NCI-H128 (cell line): ENCODE measurements at regions not wholly inside any gene's neighbourhood (a gene's known extent, or its start where the extent isn't known, plus 50 kb on each side); places are given as distances from the start of the nearest gene placed in this dataset.
"Not testable (repeated sequence)": the region's sequence is repeated elsewhere in the genome, so short reads cannot be mapped to it uniquely, and the experiment has no call there.

Source experiments
- DNase-seq: peaks from one replicate; lab custom pipeline; 2025; ENCODE audit not compliant: unreplicated experiment; lab: John Stamatoyannopoulos, UW

DNA sequence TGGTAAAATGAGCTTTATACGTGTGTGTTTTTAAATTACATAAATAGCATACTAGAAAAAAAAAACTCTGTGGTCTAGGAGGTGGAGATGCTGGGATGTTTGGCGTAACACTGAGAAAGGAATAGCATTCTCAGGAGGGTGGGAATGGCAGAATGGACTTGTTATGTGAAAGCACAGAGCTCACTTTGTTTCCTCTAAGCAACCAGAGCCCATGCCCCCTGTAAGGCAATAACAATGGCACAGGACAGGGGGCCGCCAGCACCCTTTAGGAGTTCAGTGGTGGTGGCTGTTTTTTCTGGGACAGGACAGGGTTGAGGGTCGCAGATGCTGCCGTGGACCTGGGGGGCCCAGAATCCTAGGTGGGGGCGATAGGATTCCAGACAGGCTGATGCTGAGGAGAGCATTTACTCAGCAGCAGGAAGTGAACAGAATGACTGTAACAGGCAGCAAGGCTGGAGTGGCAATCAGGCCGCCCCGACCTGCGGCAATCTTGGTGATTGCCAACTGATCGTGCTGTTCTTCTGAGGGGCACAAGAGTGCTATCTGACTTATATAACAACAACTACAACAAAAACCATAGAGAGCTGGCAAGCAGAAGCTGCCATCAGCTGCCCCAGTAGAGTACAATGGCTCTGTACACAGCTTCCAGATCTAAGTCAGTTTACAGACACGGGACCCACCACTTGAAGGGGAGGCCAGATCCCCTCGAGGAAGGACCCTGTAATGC lies 160.4 kb downstream of the UACA start:
- no peak for DNase-seq

DNA sequence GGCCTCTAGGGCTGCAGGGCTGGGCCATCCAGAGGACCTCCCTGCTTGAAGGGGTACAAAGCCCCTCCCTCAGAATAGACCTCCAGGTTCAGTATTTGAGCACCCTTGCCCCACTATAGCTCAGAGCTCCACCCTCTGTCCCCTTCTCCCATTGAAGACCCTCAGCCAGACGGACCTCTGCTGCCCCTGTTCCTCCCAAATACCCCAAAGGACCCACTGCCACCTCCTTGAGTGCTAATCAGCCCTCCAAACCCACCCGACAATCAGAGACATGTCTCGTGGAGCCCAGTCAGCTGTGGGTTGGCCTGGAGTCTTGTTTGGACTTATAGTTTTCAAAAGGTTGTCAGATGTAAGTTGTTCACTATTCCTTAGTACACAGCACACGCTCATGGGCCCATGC lies 161.1 kb downstream of the UACA start:
- DNase-seq: no peak

DNA sequence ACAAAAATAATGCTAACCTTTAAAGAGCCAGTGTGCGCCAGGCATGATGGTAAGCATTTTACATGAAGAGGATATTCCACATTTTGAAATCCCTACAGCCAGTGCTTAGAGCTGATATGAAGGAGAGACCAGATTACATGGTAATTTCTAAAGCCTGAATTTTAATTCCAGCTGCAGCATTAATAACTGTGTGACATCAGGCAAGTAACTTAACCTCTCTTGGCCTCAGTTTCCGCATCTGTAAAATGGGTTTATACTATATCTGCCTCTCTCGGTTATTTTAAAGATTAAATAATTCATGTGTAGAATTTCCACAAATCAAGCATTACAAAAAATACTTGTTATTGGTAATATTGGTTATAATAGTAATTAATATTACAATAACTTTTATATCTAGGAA lies 165.4 kb downstream of the UACA start:
- no peak for DNase-seq

DNA sequence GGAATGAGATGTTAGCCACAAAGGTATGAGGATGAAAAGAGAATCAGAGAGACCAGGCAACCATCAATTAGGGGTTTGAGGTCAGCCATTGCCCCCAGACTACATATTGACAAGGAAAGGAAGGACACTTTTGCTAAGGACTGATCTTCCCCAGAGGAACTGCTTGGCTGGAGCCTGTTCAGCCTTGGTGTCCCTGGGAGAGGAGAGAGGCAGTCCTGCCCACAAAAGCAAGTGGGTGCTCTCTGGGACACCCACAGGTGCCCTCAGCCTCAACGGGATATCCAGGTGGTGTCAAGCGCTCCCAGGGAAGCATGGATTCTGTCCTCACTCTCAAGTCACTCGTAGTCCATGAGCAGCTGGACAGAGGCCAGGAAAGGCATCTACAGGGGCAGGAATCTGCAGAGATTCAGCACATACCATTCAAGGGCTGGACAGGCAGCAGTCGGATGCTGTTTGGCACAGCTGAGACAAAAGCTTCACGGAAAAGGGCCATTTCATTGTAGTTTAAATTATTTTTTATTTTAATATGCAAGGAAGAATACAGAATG lies 166.2 kb downstream of the UACA start:
- no peak for DNase-seq

DNA sequence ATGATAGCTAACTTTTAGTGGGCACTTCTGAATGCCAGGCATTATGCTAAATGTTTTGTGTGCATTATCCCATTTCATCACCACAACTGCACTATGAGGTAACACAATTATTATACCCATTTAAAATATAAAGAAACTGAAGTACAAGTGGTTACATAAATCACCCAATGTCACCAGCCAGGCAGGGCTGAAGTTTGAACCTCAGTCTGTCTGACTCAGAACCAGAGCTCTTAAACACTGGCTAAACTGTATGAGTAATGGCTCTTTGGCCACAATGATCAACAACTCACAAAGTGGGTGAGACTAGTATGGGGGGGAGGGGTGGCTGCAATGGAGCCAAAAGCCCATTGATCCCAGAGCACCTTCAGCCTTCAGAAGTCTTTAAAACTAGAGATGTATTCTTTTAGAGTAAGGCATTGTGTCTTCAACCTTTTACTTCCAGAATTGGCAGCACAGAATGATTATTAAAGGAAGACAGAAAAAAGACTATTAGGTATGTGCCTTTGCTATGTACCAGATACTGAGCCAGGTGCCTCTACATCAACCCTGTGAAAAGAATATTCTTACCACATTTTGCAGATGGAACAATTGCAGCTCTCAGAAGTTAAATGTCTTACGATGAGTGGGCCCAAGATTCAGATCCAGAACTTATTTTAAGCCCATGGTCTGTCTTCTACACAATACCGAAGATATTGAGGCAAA lies 166.9 kb downstream of the UACA start:
- DNase-seq: no peak

DNA sequence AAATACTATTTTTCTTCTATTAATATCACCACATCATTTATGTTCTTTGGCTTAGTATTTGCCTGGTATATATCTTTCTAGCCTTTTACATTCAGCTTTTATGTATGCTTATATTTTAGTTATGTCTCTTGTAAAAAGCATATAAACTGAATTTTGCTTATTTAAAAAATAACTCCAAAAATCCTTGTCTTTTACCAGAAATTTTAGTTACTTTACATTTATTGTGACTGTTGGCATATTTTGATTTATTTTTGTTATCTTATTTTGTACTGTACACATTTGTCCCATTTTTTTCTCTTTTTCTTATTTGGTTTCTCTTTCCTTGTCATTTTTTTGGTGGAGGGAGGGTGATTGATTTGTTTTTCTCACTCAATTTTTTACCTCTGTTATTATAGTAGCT lies 169.6 kb downstream of the UACA start:
- no peak for DNase-seq

DNA sequence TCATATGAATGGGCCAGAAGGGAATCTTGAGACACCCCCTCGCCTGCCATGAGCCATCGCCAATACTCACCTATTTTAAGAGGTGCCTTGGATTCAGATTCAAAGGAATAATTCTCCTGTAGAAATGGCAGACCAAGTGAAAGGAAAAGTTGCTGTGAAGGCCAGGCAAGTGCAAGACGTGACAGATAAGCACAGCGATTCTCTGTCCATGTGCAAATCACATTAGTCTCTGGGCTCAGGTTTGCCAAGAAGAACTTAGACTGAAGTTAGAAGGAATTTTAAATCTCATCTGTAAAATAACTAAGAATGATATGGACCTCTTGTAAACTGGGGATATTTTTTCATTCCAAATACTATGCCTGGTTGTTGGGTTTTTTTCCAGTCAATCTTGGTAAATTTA lies 173.6 kb downstream of the UACA start:
- DNase-seq: no peak

DNA sequence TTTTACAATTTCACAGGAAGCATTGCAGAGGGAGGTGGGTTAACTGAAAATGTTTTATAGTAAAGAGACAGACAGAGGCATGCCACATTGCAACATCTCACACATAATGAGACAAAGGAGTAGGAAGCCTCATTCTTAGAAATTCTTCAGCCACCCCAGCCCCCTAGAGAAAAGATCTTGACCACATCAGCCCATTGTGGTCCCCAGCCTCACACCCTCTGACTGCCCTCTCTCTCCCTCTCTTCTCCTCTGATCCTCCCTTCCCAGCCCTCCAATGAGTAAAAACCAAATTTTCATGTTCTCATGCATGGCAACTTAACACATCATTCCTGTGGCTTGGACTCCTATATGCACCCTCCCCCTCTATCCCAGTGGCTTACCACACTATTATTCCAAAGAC lies 174.1 kb downstream of the UACA start:
- no peak for DNase-seq

DNA sequence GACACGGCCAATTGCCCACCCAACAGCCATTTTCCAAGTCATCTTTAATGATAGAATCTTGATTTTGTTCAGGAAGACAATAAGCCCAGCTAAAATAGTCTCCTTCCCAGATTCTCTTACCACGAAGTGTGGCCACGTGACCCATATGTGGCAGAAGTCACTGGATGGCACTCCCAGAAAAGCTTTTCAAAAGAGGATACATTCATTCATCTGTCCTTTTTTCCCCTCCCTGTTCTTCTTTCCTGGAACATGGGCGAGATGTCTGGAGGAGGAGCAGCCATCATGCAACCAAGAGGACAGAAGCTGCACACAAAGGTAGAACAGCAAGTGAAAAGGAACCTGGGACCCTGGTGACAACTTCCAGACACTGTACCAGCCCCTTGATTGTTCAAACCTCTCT lies 174.7 kb downstream of the UACA start:
- DNase-seq: no peak

DNA sequence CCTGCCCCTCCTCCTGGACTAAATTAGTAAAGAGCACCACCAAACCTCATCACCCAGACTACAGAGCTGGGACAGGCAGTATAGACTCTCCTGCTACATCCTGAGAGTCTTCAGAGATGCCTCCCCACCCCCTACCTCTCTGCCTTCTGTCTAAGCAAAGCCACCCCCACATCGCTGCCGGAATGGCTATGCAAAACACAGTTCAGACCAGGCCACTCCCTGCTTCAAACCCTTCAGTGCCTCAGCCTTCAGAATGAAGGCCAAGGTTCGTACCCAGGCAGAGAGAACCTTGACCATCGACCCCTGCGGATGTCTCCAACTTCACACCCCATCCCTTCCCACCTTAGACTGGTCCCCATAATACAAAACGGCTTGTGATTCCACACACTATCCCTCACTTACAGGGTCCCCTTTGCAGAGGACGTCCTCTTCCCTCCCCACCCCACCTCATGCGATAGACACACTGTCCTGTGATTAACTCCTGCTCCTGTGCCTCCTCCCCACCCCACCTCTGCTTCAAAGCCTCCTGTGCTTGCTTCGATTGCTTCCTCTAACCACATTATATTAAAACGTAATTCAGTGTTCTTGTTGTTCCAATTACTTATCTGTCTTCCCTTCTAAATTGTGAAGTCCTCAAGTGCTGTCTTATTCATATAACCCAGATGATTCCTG lies 175.3 kb downstream of the UACA start:
- no peak for DNase-seq

DNA sequence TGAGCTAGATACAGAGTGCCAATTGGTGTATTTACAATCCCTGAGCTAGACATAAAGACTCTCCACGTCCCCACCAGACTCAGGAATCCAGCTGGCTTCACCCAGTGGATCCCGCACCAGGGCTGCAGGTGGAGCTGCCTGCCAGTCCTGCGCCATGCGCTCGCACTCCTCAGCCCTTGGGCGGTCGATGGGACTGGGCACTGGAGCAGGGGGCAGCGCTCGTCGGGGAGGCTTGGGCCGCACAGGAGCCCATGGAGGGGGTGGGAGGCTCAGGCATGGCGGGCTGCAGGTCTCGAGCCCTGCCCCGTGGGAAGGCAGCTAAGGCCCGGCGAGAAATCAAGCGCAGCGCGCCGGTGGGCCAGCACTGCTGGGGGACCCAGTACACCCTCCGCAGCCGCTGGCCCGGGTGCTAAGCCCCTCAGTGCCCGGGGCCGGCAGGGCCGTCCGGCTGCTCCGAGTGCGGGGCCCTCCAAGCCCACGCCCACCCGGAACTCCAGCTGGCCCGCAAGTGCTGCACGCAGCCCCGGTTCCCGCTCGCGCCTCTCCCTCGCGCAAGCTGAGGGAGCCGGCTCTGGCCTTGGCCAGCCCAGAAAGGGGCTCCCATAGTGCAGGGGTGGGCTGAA lies 176.2 kb downstream of the UACA start:
- DNase-seq: not testable (repeated sequence)

DNA sequence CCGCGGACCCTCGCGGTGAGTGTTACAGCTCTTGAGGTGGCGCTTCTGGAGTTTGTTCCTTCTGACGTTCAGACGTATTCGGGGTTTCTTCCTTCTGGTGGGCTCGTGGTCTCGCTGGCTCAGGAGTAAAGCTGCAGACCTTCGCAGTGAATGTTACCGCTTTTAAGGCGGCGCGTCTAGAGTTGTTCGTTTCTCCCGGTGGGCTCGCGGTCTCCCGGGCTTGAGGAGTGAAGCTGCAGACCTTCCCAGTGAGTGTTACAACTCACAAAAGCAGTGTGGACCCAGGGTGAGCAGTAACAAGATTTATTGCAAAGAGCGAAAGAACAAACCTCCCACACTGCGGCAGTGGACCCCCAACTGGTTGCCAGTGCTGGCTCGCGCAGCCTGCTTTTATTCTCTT lies 177.1 kb downstream of the UACA start:
- no peak for DNase-seq

DNA sequence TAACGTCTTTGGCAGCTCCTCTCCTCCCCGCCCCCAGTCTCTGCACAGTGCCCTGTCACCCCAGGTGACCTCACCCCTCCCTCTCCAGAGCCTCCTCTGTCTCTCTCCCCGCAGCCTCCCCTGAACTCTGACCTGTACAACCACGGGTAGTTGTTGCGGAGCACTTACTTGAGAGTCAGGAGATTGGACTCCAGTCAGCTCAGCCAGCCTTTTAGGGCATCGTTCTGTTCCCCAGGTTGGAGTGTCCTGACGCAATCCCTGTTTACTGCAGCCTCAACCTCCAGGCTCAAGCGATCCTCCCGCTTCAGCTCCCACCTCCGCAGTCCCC lies 177.7 kb downstream of the UACA start:
- DNase-seq: no peak

DNA sequence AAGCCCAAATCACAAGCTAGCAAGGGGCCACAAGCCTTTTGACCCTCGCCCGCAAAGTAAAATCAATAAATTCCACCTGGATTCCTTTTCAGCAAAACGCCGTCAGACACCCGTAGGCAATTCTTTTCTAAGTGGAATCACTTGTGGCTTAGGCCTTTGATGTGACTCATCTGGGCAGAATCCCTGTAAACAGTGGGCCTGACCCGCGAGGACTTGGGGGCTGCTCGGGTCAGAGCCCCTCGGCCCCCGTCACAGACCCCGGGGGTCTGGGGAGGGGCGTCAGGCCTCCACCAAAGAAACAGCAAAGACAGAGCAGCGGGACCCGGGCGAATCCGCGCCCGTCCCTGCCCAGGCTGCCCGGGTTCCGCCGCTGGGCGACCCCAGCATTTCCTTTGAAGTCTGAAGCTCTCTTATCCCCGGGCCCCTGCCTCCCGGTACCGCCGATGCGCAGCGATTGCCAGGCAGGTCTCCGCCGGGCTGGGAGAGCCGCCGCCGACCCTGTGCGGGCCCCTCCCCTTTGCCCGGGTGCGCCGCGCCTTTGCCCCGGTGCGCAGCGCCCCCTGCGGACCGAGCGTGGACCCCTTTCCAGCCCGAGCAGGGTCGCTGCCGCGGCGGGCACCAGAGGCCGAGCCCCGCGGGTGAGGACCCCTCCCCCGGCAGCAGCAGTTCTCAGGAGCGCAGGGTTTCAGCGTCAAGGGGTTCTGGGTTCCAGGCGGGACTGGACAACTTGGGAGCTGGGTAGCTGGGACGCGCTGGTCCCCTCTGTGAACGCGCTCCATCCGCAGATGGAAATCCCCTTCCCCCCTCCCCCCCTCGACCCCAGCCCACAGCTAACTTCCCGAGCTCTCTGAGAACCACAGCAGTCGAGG lies 178.3 kb downstream of the UACA start:
- no peak for DNase-seq

DNA sequence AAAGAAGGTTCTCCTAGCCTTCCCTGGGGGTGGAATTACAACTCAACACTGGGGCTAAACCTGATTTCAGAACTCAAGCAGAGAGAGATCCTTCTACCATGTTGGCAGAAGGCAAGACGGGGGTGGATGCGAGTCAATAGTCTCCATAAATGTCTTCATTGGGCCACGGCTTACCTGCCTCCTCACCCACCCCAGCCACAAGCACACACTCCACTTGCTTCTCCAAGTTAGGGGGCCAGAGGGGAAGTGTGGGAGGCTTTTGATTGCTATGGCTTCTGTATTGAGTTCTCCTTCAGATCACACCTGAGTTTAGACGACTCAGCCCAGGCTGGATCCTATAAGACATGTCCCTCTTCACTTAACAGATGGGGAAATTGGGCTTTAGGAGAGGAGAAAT lies 178.9 kb downstream of the UACA start:
- no peak for DNase-seq

DNA sequence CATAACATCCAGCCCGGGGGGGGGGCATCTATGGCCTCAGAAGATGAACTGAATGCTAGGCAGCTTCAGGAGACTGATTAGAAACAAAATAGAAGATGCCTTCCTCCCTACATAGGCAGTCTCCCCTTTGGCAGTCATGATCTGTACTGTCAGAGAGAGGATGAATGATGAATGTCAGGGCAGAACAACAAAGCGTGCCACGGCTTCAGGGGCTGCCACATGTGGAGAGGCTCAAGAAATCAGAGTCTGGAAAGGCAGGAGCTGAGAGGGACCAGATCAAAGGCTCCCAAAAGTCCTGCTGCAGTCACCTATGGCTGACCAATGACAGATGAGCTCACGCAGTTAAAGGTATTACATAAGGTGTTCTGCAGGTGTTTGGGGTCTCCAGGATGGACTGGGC lies 180.4 kb downstream of the UACA start:
- DNase-seq: no peak

DNA sequence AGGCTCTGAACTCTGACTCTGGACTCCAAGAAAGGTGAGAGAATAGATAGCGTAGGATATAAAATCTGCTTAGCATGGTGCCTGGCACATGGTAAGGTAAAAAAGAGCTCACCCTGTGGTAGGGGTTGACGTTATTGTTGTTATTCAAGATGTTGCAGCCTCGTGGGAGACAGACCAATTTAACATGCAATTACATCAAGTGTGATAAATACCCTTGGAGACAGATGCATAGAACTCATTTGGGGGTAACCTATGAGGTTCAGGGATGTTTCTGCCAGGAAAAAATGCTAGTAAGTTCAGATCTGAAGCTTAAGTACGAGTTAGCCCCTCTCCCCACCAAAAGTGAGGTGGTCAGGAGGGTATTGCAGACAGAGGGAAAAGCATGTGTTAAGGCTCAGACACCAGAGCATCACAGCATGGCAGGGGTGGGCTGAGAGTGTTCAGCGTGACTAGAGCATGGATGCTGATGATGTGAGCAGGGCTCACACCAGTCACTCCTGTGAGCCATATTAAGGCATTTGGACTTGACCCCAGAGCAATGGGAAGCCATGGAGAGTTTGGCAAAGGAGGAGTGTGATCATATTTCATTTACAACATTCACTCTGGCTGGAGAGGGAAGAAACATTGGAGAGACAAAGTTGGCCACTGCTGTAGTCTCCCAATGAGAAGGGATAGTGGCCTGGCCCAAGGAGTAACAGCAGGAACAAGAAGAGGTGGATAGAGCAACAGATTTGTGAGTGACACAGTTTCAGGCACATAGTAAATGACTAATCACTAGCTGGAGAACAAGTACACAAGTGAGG lies 181.0 kb downstream of the UACA start:
- DNase-seq: no peak

DNA sequence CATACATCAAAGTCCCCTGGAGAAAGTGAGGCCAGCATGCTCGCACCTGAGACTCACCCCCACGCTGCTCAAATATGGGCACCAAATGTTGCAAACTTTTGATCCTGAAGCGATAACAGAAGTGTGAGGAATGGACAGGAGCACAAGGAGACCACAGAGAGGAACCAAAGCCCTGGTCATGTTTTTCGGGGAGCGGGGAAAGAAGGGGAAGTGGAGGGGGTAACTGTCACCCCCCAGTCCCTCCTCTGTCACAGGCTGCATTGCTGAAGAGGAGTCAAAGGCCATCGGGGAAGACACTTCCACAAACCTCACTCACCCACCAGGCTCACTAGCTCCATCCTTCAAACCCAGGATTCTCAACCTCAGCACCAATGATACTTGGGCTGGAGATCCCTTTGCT lies 182.4 kb downstream of the UACA start:
- no peak for DNase-seq

DNA sequence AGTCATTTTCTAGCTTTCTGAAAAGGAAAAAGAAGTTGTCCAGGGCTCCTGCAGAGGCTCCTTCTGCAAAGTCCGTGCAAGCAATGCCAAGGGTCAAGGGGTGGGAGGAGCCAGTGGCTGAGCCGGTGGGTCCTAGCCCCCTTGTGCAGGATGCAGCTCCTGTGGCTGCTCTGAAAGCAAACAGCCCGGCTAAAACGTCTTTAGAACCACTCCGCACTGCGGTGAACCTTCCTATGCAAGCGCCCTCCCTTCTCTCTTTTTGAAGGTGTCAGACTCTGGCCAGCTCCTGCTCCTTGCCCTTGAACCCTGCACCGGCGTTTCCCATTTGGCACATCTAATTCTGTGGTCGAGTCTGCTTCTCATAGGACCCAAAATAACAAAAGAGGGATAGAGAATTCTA lies 183.1 kb downstream of the UACA start:
- DNase-seq: no peak

DNA sequence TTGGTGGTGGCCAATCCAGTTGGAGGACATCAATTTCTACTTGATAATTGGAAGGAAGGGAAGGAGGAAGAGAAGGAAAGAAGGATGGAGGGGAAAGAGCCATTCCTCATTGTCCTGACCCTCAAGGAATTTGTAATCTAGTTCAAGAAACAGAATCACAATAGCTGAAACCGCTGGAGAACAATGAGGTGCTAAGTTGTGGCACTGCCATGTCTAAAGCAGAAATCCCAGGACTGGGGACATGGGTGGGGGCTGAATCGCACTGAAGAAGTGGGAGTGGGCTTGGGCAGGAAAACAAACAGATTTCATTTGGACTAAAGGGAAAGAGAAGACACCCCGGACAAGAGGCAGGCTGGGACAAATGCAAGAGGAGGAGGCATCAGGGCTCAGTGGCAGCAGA lies 183.6 kb downstream of the UACA start:
- DNase-seq: no peak
